ENCODE measurements at regions not wholly inside any gene's neighbourhood (a gene's known extent, or its start where the extent isn't known, plus 50 kb on each side); places are given as distances from the start of the nearest gene placed in this dataset.

DNA sequence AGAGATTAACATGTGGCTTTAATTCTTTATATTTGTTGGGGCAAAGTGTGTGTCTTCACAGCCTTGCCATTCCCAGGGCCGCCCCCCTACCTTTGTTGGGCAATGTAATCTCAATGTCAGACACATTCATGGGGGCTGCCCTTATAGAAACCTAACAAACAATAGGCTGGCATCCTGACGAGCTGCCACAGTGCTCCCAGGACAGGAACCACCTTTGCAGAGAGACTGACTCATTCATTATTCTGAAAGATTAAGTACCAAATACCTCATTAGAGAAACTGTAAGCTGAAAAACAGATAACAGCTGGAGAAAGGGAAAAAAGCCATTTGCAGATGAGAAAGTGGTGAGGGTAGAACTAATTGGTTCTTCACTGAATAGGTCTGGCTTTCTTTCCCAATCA lies 1587.5 kb upstream of the PIK3C3 start:
- Histone ChIP-seq H3K27ac (ENCODE audit: low read length) (no peak overlapping the region), H3K4me3 (ENCODE audit: low read length in 2 of 2) (no peak overlapping the region), H3K27me3 (ENCODE audit: control insufficient read depth in 1 of 2, insufficient read depth in 2 of 2, low read length in 2 of 2) (no peaks in the 10 kb centered on the region), H3K9ac (ENCODE audit: low read length in 2 of 2) (no peak overlapping the region), H3K36me3 (ENCODE audit: control insufficient read depth in 2 of 2, insufficient read depth in 2 of 2, low read length in 2 of 2) (no peaks in the 10 kb centered on the region), H3K4me1 (ENCODE audit: control insufficient read depth, insufficient read depth, low read length) (no peaks in the 10 kb centered on the region), H3K9me3 (ENCODE audit: control insufficient read depth in 2 of 2, low read length in 2 of 2) (no peaks in the 10 kb centered on the region)

DNA sequence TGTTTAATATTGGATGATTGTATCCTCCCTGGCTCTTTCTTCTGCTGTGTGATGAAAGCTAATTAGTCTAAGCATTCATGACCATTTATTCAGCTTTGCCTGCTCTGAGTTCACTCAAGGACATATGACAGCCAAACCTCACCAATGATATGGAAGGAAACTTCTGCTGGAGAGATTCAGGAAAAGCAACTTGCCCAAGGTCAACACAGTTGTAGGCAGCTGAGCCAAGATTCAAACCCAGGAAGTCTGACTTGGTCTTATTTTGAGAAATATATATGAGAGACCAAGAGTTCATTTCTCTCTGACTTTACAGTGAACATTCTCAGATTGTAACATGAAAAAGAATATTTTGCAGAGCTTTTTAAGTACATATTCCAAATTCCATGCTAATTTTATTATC lies 1588.5 kb upstream of the PIK3C3 start:
- no peak overlapping the region for H3K27ac ChIP-seq (ENCODE audit: low read length)
- H3K9me3 ChIP-seq (ENCODE audit: control insufficient read depth in 2 of 2, low read length in 2 of 2): no peaks in the 10 kb centered on the region
- no peak overlapping the region for H3K4me3 ChIP-seq (ENCODE audit: low read length in 2 of 2)
- H3K27me3 ChIP-seq (ENCODE audit: control insufficient read depth in 1 of 2, insufficient read depth in 2 of 2, low read length in 2 of 2): no peaks in the 10 kb centered on the region
- no peak overlapping the region for H3K9ac ChIP-seq (ENCODE audit: low read length in 2 of 2)
- no peaks in the 10 kb centered on the region for H3K4me1 ChIP-seq (ENCODE audit: control insufficient read depth, insufficient read depth, low read length)
- no peaks in the 10 kb centered on the region for H3K36me3 ChIP-seq (ENCODE audit: control insufficient read depth in 2 of 2, insufficient read depth in 2 of 2, low read length in 2 of 2)

DNA sequence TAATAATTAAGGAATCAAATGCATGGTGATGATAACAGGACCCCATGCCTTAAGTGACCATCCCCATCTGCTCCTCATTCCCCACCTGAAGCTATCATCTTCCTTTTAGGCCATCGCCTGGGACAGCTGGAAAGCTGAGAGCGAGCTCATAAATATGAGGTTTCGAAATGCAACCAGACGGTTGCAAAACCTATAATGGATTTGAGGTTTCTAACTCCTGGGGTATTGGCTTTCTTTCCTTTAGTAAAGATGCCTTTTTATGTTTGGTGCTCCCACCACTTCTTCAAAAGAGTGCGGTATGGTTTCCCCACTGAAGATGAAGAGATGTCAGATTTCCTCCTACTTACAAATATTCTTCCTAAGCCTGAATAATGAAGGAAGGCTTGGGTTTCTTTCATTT lies 1589.5 kb upstream of the PIK3C3 start:
- Histone ChIP-seq H3K27ac (ENCODE audit: low read length) (no peak overlapping the region), H3K27me3 (ENCODE audit: control insufficient read depth in 1 of 2, insufficient read depth in 2 of 2, low read length in 2 of 2) (no peaks in the 10 kb centered on the region), H3K9ac (ENCODE audit: low read length in 2 of 2) (no peak overlapping the region), H3K4me1 (ENCODE audit: control insufficient read depth, insufficient read depth, low read length) (no peaks in the 10 kb centered on the region), H3K36me3 (ENCODE audit: control insufficient read depth in 2 of 2, insufficient read depth in 2 of 2, low read length in 2 of 2) (no peaks in the 10 kb centered on the region), H3K9me3 (ENCODE audit: control insufficient read depth in 2 of 2, low read length in 2 of 2) (no peaks in the 10 kb centered on the region), H3K4me3 (ENCODE audit: low read length in 2 of 2) (no peak overlapping the region)

DNA sequence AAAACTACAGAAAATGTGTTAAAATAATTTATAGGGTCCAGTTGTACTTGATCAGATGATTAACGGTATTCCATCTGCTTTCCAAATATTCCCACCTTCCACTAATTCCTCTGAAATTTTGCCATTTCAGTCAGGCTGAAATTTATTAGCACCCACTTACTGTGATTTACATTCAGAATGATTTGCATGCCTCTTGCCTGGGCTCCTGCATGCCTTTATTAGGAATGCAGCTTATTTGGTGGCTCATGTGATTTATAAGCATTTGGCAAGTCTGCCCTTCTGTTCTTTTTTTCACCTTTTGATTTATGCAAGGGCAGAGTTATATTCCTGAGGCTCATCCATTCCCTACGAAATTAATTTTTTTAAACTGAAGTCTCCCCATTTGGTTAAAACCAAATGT lies 1594.5 kb upstream of the PIK3C3 start:
- H3K9me3 ChIP-seq (ENCODE audit: control insufficient read depth in 2 of 2, low read length in 2 of 2): no peaks in the 10 kb centered on the region
- H3K9ac ChIP-seq (ENCODE audit: low read length in 2 of 2): no peak overlapping the region
- no peaks in the 10 kb centered on the region for H3K27me3 ChIP-seq (ENCODE audit: control insufficient read depth in 1 of 2, insufficient read depth in 2 of 2, low read length in 2 of 2)
- no peaks in the 10 kb centered on the region for H3K36me3 ChIP-seq (ENCODE audit: control insufficient read depth in 2 of 2, insufficient read depth in 2 of 2, low read length in 2 of 2)
- H3K27ac ChIP-seq (ENCODE audit: low read length): no peak overlapping the region
- H3K4me1 ChIP-seq (ENCODE audit: control insufficient read depth, insufficient read depth, low read length): no peaks in the 10 kb centered on the region
- no peak overlapping the region for H3K4me3 ChIP-seq (ENCODE audit: low read length in 2 of 2)

DNA sequence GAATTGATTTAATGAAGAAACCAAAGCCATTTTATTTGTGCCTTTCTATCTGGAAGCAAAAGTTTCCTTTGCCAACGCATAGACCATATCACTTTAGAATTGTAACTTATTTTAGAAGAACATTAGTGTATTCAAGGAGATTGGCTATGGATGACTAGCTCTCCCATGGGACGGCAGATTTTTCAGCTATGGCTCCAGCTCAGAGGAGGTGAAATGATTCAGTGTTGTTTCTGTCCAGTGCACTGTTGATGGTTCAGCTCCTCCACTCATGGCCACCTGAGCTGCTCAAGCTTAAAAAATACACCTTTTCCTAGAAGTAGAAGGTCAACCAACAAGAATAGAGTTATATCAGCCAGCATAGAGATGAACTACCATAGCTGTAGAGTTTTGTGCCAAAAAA lies 1597.5 kb upstream of the PIK3C3 start:
- no peak overlapping the region for H3K4me3 ChIP-seq (ENCODE audit: low read length in 2 of 2)
- no peaks in the 10 kb centered on the region for H3K9me3 ChIP-seq (ENCODE audit: control insufficient read depth in 2 of 2, low read length in 2 of 2)
- H3K27ac ChIP-seq (ENCODE audit: low read length): no peak overlapping the region
- H3K9ac ChIP-seq (ENCODE audit: low read length in 2 of 2): no peak overlapping the region
- no peaks in the 10 kb centered on the region for H3K36me3 ChIP-seq (ENCODE audit: control insufficient read depth in 2 of 2, insufficient read depth in 2 of 2, low read length in 2 of 2)
- H3K27me3 ChIP-seq (ENCODE audit: control insufficient read depth in 1 of 2, insufficient read depth in 2 of 2, low read length in 2 of 2): no peaks in the 10 kb centered on the region
- no peaks in the 10 kb centered on the region for H3K4me1 ChIP-seq (ENCODE audit: control insufficient read depth, insufficient read depth, low read length)

DNA sequence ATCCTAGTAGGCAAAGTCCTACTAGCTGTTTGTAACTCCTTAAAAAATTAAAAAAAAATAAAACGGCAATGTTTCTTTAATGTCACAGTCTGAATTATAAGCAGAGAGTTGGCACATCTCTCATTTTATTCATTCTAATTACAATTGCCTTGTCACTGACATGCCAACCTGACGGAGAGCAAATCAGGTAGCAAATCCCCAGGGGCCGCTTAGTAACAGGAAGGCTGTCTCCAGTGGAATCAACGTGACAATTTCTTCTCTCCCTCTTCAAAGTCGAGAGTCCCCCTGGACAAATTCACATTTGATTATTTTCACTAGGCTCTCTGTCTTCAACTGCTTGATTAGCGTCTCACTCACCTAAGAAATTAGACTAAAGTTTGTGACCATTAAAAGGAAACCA lies 1598.9 kb upstream of the PIK3C3 start:
- H3K4me1 ChIP-seq (ENCODE audit: control insufficient read depth, insufficient read depth, low read length): no peaks in the 10 kb centered on the region
- no peaks in the 10 kb centered on the region for H3K9me3 ChIP-seq (ENCODE audit: control insufficient read depth in 2 of 2, low read length in 2 of 2)
- H3K36me3 ChIP-seq (ENCODE audit: control insufficient read depth in 2 of 2, insufficient read depth in 2 of 2, low read length in 2 of 2): no peaks in the 10 kb centered on the region
- no peak overlapping the region for H3K9ac ChIP-seq (ENCODE audit: low read length in 2 of 2)
- no peaks in the 10 kb centered on the region for H3K27me3 ChIP-seq (ENCODE audit: control insufficient read depth in 1 of 2, insufficient read depth in 2 of 2, low read length in 2 of 2)
- H3K4me3 ChIP-seq (ENCODE audit: low read length in 2 of 2): no peak overlapping the region
- H3K27ac ChIP-seq (ENCODE audit: low read length): no peak overlapping the region

DNA sequence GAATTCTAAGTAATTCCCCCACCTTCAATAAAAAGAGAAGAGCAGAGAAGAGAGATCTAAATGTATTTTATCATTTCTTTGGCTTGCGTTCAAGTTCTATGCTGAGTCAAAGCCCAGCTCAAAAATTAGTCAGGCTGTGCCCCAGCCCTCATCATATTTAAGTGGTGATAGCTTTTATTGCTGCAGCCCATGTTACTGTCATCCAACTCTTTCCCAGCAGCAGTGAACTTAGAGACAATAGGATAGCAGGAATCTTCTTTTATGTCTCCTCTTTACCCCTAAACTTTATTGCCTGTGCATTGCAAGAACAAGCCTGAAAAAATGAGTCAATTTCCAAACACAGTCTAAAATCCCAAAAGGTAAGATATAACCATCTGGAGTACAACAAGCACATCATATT lies 1599.3 kb upstream of the PIK3C3 start:
- H3K9me3 ChIP-seq (ENCODE audit: control insufficient read depth in 2 of 2, low read length in 2 of 2): no peaks in the 10 kb centered on the region
- H3K27me3 ChIP-seq (ENCODE audit: control insufficient read depth in 1 of 2, insufficient read depth in 2 of 2, low read length in 2 of 2): no peaks in the 10 kb centered on the region
- H3K9ac ChIP-seq (ENCODE audit: low read length in 2 of 2): no peak overlapping the region
- no peaks in the 10 kb centered on the region for H3K4me1 ChIP-seq (ENCODE audit: control insufficient read depth, insufficient read depth, low read length)
- no peaks in the 10 kb centered on the region for H3K36me3 ChIP-seq (ENCODE audit: control insufficient read depth in 2 of 2, insufficient read depth in 2 of 2, low read length in 2 of 2)
- H3K4me3 ChIP-seq (ENCODE audit: low read length in 2 of 2): no peak overlapping the region
- no peak overlapping the region for H3K27ac ChIP-seq (ENCODE audit: low read length)

DNA sequence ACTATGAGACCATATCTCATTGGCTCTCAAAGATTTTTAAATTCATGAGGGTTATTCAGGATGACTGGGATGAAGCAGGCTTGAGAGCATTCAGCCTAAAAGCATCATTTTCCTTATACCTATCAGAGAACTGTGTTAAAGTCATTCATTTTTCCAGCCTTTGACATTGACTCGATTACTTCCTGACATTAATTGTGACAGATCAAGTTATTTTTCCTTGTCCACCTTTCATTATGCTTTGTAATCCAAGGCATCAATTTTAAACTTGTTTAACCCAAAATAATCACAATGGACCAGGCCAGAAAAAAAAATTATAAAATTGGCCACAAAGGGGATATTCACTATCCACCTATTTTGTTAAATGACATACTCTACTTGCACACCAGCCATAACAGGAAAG lies 1606.8 kb upstream of the PIK3C3 start:
- H3K4me1 ChIP-seq (ENCODE audit: control insufficient read depth, insufficient read depth, low read length): no peaks in the 10 kb centered on the region
- no peaks in the 10 kb centered on the region for H3K27me3 ChIP-seq (ENCODE audit: control insufficient read depth in 1 of 2, insufficient read depth in 2 of 2, low read length in 2 of 2)
- no peak overlapping the region for H3K27ac ChIP-seq (ENCODE audit: low read length)
- H3K4me3 ChIP-seq (ENCODE audit: low read length in 2 of 2): no peak overlapping the region
- no peaks in the 10 kb centered on the region for H3K9me3 ChIP-seq (ENCODE audit: control insufficient read depth in 2 of 2, low read length in 2 of 2)
- no peak overlapping the region for H3K9ac ChIP-seq (ENCODE audit: low read length in 2 of 2)
- H3K36me3 ChIP-seq (ENCODE audit: control insufficient read depth in 2 of 2, insufficient read depth in 2 of 2, low read length in 2 of 2): no peaks in the 10 kb centered on the region

DNA sequence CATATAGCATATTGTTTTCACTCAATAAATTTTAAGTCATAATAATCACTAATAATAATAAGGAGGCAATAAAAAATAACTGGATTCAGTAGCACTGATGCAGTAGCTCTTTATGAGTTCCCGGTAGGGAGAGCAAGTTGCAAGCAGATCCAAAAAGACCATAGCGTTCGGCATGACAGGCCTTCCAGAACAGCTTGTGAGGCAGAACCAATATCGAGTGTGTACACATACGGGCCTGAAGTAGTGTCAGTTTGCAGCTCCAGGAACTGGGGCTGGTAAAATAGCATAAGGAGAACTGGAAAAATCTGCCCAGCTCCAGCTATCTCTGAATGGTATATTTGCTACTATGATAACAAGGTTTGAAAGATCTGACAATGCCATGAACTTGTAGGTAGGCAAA lies 1607.8 kb upstream of the PIK3C3 start:
- Histone ChIP-seq H3K36me3 (ENCODE audit: control insufficient read depth in 2 of 2, insufficient read depth in 2 of 2, low read length in 2 of 2) (no peaks in the 10 kb centered on the region), H3K27ac (ENCODE audit: low read length) (no peak overlapping the region), H3K27me3 (ENCODE audit: control insufficient read depth in 1 of 2, insufficient read depth in 2 of 2, low read length in 2 of 2) (no peaks in the 10 kb centered on the region), H3K4me1 (ENCODE audit: control insufficient read depth, insufficient read depth, low read length) (no peaks in the 10 kb centered on the region), H3K4me3 (ENCODE audit: low read length in 2 of 2) (no peak overlapping the region), H3K9me3 (ENCODE audit: control insufficient read depth in 2 of 2, low read length in 2 of 2) (peaks cover 0 to 2% of the 10 kb centered on the region in 2 donors), H3K9ac (ENCODE audit: low read length in 2 of 2) (no peak overlapping the region)

DNA sequence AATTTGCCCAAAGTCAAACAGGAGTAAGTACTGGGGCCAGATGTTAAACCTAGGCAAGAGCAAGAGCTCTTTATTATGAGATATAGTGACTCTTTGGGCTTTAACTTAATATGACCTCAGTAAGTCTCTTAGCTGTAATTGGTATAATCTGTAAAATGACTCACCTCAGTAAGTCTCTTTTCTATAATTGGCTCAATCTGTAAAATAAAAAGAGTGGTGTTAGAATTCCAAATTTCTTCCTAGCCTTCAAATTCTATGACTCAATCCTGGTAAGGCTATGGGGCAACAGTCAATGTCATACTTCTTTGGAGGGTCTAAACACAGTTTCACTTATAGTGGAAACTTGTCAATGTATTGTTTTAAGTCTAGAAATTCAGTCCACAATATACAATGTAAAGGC lies 1608.9 kb upstream of the PIK3C3 start:
- H3K4me1 ChIP-seq (ENCODE audit: control insufficient read depth, insufficient read depth, low read length): no peaks in the 10 kb centered on the region
- no peak overlapping the region for H3K9ac ChIP-seq (ENCODE audit: low read length in 2 of 2)
- H3K4me3 ChIP-seq (ENCODE audit: low read length in 2 of 2): no peak overlapping the region
- no peak overlapping the region for H3K27ac ChIP-seq (ENCODE audit: low read length)
- no peaks in the 10 kb centered on the region for H3K36me3 ChIP-seq (ENCODE audit: control insufficient read depth in 2 of 2, insufficient read depth in 2 of 2, low read length in 2 of 2)
- no peaks in the 10 kb centered on the region for H3K27me3 ChIP-seq (ENCODE audit: control insufficient read depth in 1 of 2, insufficient read depth in 2 of 2, low read length in 2 of 2)
- peaks cover 0 to 2% of the 10 kb centered on the region in 2 donors for H3K9me3 ChIP-seq (ENCODE audit: control insufficient read depth in 2 of 2, low read length in 2 of 2)

DNA sequence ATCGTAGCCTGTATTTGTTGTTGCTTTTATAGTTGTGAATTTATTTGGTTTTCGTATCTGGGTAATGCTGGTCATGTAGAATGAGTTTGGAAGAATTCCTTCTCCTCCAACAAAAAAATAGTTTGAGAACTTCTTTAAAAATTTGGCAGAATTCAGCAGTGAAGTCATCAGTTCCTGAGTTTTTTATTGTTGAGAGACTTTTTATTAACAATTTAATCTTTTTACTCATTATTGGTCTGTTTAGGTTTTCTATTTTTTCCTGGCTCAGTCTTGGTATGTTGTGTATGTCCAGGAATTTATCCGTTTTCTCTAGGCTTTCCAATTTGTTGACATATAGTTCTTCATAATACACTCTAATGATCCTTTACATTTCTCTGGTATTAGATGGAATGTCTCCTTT lies 1613.3 kb upstream of the PIK3C3 start:
- Histone ChIP-seq H3K4me1 (ENCODE audit: control insufficient read depth, insufficient read depth, low read length) (no peaks in the 10 kb centered on the region), H3K9me3 (ENCODE audit: control insufficient read depth in 2 of 2, low read length in 2 of 2) (peaks cover 0 to 2% of the 10 kb centered on the region in 2 donors), H3K4me3 (ENCODE audit: low read length in 2 of 2) (no peak overlapping the region), H3K27ac (ENCODE audit: low read length) (no peak overlapping the region), H3K9ac (ENCODE audit: low read length in 2 of 2) (no peak overlapping the region), H3K27me3 (ENCODE audit: control insufficient read depth in 1 of 2, insufficient read depth in 2 of 2, low read length in 2 of 2) (no peaks in the 10 kb centered on the region), H3K36me3 (ENCODE audit: control insufficient read depth in 2 of 2, insufficient read depth in 2 of 2, low read length in 2 of 2) (no peaks in the 10 kb centered on the region)

DNA sequence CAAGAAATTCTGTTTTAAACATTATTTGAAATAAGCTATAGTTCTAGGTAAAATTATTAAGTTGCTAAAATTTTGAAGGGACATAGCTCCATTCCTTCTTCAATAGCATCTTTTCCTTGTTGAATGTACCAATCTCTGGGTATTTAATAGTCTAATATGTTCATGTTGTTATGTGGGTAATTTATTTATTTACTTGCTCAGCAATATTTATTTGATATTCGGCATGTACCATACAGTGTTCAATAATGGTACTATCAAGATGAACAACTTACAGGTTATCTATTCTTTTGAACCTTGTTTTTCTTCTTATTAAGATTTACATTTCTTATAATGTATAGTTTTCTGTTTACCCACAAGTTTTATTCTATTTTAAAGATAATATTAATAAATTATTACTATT lies 1616.8 kb upstream of the PIK3C3 start:
- Histone ChIP-seq H3K4me3 (ENCODE audit: low read length in 2 of 2) (no peak overlapping the region), H3K27me3 (ENCODE audit: control insufficient read depth in 1 of 2, insufficient read depth in 2 of 2, low read length in 2 of 2) (no peaks in the 10 kb centered on the region), H3K27ac (ENCODE audit: low read length) (no peak overlapping the region), H3K9me3 (ENCODE audit: control insufficient read depth in 2 of 2, low read length in 2 of 2) (peaks cover 0 to 2% of the 10 kb centered on the region in 2 donors), H3K36me3 (ENCODE audit: control insufficient read depth in 2 of 2, insufficient read depth in 2 of 2, low read length in 2 of 2) (no peaks in the 10 kb centered on the region), H3K9ac (ENCODE audit: low read length in 2 of 2) (no peak overlapping the region), H3K4me1 (ENCODE audit: control insufficient read depth, insufficient read depth, low read length) (no peaks in the 10 kb centered on the region)

Measured in stomach smooth muscle (tissue), 2 donors.